GM21515 (cell line): ENCODE measurements at regions not wholly inside any gene's neighbourhood (a gene's known extent, or its start where the extent isn't known, plus 50 kb on each side); places are given as distances from the start of the nearest gene placed in this dataset.

Experiments used
- ATAC-seq: cut with Tn5 transposase; IDR thresholded peaks from one replicate; pipeline ENCODE4 v1.9.1; 2021; ENCODE audit not compliant: unreplicated experiment

DNA sequence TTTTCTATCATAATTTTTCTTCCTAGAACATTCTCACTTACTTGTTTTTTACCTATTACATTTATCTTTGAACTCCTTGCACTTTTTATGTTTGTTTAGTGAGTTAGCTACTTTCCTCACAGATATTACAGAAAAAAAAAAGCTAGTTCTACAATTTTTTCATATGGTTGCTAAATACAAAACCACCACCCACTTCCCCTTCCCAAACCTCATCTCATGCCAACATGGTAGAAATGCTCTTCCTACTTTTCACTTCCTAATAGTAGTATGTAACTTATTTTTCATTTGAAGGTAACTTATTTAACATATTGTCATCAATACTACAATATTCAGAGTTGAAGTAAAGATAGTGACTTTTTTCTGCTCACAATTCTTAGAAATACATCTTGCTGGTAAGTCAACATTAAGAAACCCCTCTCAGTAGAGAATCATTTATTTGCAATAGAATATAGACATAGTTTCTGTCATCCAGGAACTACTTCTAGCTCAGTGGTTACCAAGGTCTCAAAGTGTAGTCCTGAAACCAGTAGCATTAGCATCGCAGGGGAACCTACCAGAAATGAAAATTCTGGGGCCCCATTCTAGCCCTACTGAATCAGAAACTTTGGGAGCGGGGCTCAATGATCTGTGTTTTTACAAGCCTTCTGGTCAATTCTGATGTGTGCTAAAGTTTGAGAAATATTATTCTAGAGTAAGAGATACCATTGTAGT, 1124.6 kb downstream of the DTWD2 start:
- ATAC-seq: no peak

DNA sequence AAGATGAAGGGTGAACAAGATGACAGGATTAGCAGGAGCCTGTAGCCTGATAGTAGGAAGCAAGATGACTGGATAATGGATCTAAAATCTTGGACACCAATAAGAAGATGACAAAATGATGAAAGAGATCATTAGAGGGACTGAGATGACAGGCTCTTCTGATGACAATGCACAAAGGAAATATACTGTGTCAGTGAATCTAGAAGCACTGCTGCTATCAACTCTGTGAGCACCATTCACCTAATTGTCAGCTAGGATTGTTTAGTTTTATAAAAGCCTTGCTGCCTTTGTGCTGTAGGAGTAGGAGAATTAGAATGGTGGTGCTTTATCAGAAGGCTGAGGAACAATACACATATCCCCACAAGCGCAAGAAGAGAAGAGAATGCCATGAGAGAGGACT, 1127.8 kb downstream of the DTWD2 start:
- no peak for ATAC-seq

DNA sequence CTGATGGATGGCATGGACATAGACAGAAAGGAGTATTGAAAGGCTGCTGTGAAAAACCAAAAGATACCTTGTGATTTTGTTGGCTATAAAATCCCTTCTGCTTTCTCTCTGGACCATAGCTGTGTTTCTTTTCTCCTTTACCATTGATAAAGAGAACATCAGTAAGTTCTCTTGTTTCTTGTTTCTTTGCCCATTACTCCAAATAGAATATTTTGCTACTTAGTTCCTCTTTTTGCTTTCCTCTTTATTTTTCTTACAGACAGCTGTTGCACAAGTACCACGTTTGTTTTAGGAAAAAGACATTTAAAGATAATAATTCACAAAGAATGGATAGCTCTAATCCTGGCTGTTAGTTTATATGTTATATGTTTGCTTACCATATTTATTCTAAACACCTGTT, 1129.2 kb downstream of the DTWD2 start:
- ATAC-seq: no peak

DNA sequence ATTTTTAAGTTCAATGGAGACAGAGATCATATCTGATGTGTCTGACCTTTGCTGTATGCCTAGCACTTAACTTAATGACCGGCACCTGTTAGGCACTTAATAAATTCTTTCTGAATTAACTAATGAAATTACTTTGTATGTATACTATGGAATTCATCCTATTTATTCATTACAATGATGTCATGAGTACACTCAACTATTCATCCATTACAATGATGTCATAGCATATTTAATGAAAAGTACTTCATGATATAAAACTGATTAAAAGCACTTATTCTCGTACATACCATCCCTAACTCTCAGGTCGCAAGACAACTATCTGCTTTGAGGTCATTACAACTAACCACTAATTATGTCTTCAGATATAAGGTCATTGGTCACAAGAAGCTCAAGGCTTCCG, 1131.6 kb downstream of the DTWD2 start:
- ATAC-seq: no peak

DNA sequence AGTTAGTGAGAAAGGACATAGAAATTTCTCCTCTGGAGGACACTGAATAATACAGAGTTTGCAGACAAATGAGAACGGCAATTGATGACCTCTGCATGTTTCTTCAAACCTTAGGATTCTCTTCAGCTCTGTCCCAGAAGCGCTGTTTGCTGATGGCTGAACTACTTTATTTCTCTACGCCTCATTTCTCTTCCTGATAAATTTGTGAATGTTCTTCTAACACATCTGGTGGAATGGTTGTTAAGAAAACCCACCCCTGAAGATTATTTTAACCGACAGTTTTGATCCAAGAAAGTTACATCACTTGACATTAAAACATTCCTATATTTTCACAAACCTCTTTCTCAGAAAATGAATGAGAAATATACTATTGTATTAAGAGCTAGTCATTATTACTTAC, 1150.6 kb downstream of the DTWD2 start:
- no peak for ATAC-seq

DNA sequence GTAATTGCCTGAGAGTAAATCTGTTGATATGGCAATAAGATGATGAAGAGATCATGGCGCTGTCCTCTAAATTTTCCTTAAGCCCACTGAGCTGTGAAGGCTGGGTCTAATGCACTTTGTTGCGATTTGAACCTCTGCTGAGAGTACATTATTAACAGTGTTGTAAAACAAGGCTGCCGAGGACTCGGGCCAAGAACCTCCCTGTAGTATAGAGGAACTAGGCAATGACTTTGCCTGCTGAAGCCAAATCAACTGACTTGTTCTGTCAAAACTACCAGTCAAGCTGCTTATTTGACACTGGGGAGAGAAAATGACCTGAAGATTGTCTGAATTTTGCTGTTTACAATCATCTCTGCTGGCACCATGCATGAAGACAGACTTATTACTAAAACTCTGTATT, 1154.7 kb downstream of the DTWD2 start:
- ATAC-seq: no peak

DNA sequence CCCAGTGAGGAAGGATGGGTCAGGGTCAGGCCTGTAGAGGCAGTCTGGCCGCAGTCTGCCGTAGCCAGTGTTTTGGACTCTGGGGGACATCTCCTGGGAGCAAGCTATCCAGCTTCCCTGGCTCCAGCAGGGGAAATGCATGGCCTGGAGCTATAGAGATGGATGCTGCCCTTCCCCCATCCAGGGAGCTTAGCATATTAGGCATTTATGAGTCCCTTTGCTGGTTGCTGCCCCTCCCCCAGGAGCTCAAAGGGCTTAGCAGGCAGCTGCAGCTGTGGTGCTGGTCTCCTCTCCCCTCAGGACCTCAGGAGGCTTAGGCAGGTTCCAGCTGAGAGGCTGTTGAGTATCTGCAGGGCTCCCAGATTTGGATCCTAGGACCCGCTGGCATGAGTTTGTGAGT, 1158.7 kb downstream of the DTWD2 start:
- ATAC-seq: no peak

DNA sequence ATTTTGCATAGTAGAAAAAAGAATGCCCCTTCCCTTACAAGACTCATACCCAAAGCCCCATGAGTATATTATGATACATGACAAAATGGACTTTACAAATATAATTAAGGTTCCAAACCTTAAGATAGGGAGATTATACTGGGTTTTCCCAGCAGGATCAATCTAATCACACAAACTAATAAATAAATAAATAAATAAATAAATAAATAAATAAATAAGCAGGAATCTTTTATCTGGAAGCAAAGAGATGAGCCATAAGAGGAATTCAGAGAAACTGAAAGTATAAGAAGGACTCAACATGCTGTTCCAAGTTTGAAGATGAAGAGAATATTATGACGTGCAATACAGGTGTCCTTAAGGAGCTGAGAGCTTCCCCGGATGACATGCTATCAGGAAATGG, 1174.5 kb downstream of the DTWD2 start:
- no peak for ATAC-seq

DNA sequence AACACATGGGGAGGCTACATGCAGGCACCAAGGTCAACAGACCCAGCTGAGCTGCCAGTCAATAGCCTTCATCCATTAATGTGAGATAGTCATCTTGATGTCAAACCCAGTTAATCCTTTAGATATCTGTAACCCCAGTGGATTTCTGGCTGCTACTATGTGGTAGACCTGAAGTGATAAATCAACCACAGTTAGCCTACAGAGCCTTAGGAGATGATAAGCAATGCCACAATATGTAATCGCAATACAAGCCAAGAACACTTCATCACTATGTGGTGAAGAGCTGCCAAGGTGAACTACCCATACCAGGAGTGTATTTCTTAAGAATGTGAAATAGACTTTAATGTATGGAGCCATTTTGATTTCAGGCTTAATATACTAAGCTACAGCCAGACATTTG, 1175.5 kb downstream of the DTWD2 start:
- ATAC-seq: no peak

DNA sequence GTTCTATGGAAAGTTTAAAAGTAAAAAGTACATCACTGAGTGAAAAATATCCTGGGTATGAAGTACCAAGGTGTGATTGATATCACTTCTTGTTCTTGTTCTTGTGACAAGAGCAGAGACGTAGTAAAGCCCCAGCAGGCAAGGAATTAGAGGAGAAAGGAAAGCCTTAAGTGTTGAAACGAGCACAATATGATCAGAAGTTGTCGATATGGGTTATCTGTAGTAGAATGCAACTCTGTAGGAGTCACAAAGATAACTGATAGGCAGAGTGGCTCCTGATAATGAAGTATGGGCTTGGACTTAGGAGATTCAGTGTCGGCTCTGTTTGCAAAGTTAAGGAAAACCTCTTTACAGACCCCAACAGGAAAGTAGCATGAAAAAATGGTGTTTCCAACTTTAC, 1179.1 kb downstream of the DTWD2 start:
- ATAC-seq: no peak

DNA sequence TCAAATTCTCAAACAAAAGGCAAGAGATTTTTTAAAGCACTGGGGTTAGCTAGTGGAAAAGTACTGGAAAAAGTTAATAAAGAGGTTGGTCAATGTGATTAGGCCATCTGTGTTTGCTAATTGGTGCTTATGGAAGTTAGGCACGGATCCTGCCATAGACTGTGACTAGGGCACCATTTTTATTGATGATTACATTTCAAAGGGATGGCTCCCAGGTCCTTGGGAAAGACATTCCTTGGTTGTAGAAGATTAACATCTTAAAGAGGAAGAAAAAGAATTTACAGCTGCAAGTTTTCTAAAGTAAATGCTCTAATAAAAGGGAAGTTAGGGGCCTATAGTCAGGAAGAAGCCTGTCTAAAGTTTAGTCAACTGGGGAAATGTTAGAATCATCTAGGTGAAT, 1183.3 kb downstream of the DTWD2 start:
- no peak for ATAC-seq

DNA sequence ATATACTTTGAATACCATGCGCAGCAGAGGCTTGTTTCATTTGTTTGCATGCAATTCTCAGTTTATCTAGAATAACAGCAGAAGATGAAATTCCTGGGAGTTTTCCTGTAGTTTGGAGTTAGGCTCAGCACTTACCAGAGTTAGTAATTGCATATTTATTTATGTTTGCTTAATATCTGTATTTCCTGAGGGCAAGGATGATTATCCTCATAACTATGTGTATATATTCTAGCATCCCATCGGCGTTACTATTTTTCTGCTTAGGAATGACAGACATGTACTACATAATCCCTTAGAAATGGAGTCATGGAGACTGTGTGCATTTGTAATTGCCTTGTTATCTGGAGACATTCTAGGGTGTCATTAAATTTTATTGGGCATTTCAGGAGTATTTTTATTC, 1184.8 kb downstream of the DTWD2 start:
- ATAC-seq: no peak

DNA sequence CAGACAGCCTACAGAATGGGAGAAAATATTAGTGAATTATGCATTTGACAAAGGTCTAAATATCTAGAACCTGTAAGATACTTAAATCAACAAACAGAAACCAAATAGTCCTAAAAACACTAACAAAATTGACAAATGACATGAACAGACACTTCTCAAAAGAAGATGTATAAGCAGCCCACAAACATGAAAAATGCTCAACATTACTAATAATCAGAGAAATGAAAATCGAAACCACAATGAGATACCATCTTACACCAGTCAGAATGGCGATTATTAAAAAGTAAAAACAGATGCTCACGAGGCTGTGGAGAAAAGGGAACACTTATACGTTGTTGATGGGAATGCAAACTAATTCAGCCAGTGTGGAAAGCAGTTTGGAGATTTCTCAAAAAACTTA, 1186.8 kb downstream of the DTWD2 start:
- no peak for ATAC-seq

DNA sequence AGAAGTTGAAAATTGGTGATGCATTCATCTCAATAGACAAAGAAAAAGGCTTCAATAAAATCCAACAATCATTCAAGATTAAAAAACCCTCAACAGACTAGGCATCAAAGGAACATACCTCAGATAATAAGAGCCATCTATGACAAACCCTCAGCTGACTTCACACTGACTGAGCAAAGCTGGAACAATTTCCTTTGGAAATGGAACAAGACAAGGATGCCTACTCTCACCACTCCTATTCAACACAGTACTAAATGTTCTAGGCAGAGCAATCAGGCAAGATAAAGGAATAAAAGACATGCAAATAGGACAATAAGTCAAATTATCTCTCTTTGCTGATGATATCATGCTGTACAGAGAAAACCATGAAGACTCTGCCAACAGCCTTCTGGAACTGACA, 1188.1 kb downstream of the DTWD2 start:
- no peak for ATAC-seq

DNA sequence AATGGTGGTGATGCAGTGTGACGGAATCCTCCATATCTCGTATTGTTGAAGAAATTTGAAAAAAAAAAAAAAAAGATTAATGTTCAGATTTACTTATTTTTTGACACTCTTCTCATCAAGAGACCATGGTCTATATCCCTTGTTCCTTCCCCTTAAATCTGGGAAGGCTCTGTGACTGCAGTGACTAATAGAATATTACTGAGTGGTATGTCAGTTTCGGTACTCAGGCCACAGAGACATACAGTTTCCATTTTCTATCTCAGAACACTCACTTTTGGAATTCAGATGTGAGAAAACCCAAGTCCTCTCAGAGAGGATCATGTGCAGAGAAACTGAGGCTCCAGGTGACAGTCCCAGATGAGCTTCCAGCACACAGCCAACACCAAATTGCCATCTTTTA, 1193.5 kb downstream of the DTWD2 start:
- no peak for ATAC-seq

DNA sequence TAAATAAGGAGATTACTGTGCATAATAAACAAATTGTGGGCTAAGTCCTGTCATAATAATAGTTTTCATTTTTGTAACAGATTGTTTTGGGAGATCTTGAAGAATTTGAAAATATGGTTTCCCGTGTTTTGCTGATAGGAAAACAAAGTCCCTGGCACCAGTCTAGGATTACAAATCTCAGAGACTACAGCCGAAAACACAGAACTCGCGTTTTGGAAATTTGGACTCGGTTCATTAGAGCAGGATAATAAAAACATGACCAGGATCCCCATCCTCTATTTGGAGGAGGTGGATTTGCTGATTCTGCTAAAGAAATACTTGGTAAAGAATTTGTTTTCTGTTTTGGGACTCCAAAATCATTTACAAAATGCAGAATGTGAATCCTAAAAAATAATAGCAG, 1194.4 kb downstream of the DTWD2 start:
- ATAC-seq: no peak

DNA sequence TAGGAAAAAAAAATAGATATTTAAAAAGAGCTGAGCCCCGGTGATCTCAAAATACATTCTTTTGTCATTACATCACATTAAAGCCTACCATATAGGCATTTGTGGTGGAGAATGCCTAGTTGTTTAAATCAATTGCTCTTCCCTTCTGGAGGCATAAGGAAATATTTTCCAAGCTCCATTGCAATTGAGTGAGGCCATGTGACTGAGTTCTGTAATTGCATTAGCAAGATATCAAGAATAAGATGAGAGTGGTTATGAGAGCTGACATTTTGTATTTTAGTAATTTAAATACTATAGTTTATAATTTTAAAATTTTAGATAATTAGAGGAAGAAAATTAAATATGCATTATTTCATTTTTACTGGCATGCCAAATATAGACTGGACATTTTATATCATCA, 1195.9 kb downstream of the DTWD2 start:
- ATAC-seq: no peak

DNA sequence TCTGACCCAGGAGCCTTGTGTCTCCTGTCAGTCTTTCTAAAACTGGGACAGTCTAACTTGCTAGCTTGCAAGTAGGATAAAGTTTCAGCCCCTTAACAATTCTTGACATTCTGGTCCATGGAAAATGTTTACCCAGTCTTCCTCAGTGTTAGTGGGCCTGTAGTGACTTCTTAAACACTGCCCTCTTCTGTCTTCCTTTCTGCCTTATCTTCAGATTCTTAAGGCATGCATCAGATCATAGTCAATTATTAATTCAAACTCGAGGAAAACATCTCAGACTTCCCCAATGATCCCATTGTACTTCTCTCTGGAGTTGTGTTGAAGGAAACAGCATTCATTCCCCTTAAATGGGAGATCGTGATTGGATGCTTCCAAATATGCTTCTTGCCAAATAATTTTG, 1199.8 kb downstream of the DTWD2 start:
- ATAC-seq: no peak

DNA sequence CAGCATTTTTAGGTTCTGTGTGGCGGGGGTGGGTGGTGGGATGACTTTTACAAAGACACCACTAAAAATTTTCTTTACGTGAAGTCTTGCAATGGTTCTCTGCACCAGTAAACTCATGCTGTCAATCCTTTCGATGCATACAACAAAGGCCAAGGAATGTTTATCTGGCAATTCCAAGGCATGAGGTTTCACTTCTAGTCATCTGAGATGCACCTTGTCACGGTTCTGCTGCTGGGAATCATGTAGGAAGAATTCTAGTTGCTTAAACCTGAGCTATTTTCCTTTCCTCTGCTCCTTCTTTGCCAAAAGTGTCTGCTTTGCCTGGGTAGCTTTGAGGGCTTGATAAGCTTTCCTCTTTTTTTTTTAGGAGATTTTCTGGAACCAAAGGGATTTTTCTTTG, 1204.5 kb upstream of the SEMA6A start:
- no peak for ATAC-seq

DNA sequence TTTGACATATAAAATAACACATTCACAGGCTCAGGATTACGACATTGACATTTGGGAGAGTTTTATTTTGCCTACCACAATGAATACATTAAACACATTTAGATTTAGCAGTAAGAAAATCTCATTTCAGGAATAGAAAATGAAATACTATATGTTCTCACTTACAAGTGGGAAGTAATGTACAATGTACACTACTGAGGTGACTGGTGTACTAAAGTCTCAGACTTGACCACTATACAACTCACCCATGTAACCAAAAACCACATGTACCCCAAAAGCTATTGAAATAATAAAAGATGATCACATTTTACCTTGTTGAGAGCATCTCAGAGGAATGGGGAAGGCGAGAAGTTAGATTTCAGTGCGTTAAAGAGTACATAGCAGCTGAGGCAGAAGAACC, 1202.4 kb upstream of the SEMA6A start:
- ATAC-seq: peak; percentile 63

DNA sequence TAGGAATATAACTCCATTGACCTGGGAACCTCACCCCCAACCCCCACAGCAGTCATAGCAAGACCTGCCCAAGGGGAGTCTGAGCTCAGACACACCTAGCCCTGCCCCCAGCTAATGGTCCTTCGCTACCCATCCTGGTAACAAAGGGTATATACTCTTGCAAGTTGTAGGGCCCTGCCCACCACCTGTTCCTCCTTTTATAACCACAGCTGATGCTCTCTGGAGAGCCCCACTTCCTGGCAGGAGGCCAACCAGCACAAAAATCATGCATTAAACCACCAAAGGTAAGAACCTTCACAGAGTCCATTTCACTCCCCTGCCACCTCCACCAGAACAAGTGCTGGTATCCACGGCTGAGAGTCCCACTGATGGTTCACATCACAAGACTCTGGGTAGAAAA, 1195.3 kb upstream of the SEMA6A start:
- ATAC-seq: no peak

DNA sequence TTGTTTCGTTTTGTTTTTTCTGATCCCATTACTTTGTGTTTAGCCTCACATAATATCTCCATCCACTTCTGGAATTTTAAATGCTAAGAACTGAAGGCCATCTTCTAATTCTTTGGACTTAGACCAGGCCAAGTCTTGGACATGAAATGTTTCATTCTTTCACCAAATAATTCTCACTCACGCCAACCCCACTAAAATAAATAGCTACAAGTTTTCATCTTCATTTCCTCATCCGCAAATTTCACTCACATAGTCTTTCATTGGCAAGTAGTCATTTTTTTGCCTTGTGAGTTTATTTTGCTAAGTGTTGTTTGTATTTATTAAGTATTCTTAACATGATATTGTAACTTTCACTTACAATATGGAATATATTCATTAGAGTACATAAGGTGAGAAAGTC, 1188.6 kb upstream of the SEMA6A start:
- no peak for ATAC-seq

DNA sequence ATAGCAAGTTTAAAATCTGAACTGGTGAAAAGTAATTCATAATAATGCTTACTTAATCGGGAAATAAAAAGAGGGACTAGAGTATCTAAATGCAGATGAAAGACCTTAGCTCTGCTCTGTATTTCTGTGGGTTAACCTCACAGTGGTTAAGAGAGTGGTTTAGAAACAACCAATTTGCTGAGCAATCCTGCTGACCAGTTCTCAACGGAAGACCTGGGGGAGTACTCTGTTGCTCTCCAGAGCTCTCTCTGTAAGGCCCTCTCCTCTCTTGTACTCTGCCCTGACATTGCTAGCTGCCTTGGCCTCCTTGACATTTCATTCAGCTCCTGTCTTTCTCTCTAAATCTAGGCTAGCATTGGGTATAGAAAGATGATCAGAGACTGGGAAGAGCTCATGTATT, 1186.6 kb upstream of the SEMA6A start:
- no peak for ATAC-seq
